ENCODE measurements at regions not wholly inside any gene's neighbourhood (a gene's known extent, or its start where the extent isn't known, plus 50 kb on each side); places are given as distances from the start of the nearest gene placed in this dataset.

DNA sequence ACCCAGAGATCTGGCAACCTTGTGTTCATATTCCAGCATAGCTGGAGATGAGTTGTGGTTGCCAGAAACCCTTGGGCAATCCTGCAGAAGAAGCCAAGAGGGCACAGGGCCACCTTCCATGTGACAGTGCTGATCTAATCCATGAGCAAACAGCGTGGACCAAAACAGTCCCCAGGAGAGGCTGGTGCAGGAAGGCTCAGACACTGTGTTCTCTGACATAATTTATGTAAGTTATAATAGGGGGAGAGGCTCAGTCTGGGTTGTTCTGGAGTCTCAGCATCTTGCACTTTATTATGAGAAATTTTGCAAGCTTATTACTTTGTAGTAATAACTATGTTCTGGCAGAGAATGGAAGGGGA lies 273.9 kb downstream of the HAPSTR1 start:
- intact Hi-C loops (cut with DNase I, micrococcal nuclease): no loop called here
- peaks cover 8% of the 10 kb centered on the region for H3K27me3 Mint-ChIP-seq
- CTCF ChIA-PET: no interaction called here
- H3K9me3 Mint-ChIP-seq (ENCODE audit: low read depth): peaks cover 4% of the 10 kb centered on the region
- H3K4me3 Mint-ChIP-seq: no peak overlapping the region
- no peak overlapping the region for H3K27ac Mint-ChIP-seq
- ATAC-seq (no peak), DNase-seq (no peak)
- no peaks in the 10 kb centered on the region for H3K4me1 Mint-ChIP-seq
- POLR2A ChIA-PET: no interaction called here
- H3K36me3 Mint-ChIP-seq (ENCODE audit: low read depth): no peaks in the 10 kb centered on the region

DNA sequence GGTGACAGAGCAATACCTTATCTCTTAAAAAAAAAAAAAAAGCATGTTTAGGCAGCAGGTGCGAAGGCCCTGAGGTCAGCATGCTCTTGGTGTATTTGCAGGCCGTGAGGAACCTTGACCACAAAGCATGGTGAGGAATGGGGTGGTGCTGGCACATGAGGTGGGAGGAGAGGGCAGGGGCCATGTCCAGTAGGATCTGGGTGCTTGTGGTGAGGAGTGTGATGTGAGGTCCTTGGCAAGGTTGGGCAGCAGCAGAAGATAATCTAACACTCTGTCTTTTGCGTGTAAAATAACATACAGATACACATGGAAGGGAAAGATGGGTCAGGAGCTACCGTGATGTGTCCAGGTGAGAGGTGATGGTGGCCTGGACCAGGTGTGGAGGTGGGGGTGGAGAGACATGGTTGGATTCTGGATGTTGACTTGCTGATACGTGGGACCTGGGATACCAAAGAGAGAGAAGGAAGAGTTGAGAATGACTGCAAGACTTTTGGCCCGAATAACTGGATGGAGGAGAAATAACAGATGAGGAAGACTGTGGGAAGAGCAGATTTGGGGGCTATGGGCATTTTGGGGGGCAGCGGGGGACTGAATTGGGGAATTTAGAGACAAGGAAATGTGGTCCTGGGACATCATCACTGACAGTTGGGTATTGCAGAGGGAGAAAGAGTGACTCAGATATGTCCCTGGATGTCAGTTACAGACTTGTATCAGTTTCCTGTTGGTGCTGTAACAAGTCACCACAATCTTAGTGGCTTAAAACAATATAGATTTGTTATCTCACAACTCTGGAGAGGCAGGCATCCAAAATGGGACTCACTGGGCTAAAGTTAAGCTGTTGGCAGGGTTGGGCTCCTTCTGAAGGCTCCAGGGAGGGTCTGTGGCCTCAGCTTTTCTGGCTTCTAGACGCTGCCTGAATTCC lies 274.9 kb downstream of the HAPSTR1 start:
- DNase-seq: no peak

GRCh38 chr16:9370061-9370491 lies 278.6 kb downstream of the HAPSTR1 start:
- ChIA-PET POLR2A (no interaction called here), CTCF (no interaction called here)
- no peak for ATAC-seq
- H3K36me3 Mint-ChIP-seq (ENCODE audit: low read depth): no peaks in the 10 kb centered on the region
- peaks cover 6% of the 10 kb centered on the region for H3K27me3 Mint-ChIP-seq
- no peaks in the 10 kb centered on the region for H3K9me3 Mint-ChIP-seq (ENCODE audit: low read depth)
- no peak overlapping the region for H3K4me3 Mint-ChIP-seq
- H3K4me1 Mint-ChIP-seq: no peaks in the 10 kb centered on the region
- intact Hi-C loops (cut with DNase I, micrococcal nuclease): no loop called here
- DNase-seq: no peak
- no peak overlapping the region for H3K27ac Mint-ChIP-seq

More for the DNA sequence above, 274.9 kb downstream of the HAPSTR1 start:
- Mint-ChIP-seq H3K4me3 (no peak overlapping the region), H3K9me3 (ENCODE audit: low read depth) (peaks cover 4% of the 10 kb centered on the region), H3K27me3 (peaks cover 8% of the 10 kb centered on the region), H3K27ac (no peak overlapping the region), H3K36me3 (ENCODE audit: low read depth) (no peaks in the 10 kb centered on the region), H3K4me1 (no peaks in the 10 kb centered on the region)
- CTCF ChIA-PET: no interaction called here
- ATAC-seq: no peak
- intact Hi-C loops (cut with DNase I, micrococcal nuclease): no loop called here
- POLR2A ChIA-PET: no interaction called here

DNA sequence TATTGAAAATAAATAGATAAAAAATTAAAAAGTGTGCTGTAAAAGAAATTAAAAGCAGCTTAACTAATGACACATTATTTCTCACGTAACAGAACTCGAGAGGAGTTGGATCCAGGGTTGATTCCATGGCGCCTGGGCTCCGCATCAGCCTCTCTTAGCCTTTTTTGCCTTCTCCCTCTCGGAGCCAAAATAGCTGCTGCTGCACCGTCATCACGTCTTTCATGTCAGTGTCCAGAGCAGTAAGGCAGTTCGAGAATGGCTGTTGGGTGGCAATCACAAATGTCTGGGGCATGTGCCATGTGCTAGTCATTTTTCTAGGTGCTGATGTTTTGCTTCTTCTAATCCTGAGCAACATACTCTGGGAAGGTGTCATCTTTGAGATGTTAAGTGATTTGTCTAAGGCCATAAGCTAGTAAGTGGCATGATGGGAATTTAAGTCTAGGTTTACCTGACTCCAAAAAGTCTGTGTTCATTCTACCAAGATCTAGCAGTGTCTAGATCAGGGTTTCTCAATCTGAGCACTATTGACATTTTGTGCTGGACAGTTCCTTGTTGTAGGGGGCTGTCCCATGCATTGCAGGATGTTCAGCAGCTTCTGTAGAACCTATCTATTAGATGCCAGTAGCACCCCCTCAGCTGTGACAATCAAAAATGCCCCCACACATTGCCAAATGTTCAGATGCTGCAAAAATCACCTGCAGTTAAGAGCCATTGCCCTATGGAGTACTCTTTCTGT lies 280.4 kb downstream of the HAPSTR1 start:
- ChIA-PET CTCF (no interaction called here), POLR2A (interaction anchor here (0.7 kb wide), 1 partner anchor 114 kb away, joined by 3 read pairs; no protein-coding TSS in a partner anchor)
- Mint-ChIP-seq H3K27ac (no peak overlapping the region), H3K4me3 (no peak overlapping the region), H3K36me3 (ENCODE audit: low read depth) (no peaks in the 10 kb centered on the region), H3K9me3 (ENCODE audit: low read depth) (no peaks in the 10 kb centered on the region), H3K4me1 (no peaks in the 10 kb centered on the region), H3K27me3 (peaks cover 3% of the 10 kb centered on the region)
- DNase-seq (no peak), ATAC-seq (no peak)
- intact Hi-C loops (cut with DNase I, micrococcal nuclease): no loop called here

DNA sequence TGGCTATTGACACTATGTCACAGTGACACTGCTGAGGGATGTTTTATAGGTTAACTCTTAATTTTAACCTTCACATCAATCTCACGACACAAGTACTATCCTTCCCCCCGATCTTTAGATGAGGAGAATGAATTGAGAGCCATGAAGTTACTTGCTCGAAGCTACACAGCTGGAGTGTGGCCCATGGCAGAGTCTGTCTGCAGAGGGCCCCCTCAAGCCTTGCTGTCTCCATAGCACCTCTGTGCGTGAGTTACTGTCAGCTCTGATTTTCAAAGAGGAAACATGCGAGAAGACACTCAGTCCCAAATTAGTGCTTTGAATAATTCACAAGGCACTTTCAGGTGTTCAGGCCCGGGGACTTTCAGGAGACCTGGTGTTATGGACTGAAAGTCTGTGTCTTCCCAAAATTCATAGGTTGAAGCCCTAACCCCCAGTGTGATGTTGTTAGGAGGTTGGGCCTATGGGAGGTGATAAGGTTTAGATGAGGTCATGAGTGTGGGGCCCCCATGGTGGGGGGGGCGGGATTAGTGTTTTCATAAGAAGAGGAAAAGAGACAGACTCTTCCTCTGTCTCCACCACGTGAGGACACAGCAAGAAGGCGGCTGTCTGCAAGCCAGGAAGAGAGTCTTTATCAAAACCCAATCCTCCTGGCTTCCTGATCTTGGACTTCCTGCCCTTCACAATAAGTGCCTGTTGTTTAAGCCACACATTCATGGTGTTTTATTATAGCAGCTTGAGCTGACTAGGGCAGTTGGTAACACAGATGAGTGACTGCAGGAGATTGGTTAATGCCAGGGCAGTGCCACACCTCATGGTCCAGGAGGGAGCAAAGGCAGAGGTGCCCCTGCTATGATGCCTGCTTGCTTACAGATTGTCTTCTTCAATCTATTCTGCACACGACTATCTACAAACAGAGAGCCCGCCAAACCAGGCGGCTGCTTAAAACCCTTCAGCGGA lies 281.8 kb downstream of the HAPSTR1 start:
- POLR2A ChIA-PET: no interaction called here
- CTCF ChIA-PET: no interaction called here
- no peaks in the 10 kb centered on the region for H3K4me1 Mint-ChIP-seq
- DNase-seq (no peak), ATAC-seq (no peak)
- H3K27me3 Mint-ChIP-seq: peaks cover 3% of the 10 kb centered on the region
- no peak overlapping the region for H3K4me3 Mint-ChIP-seq
- no peaks in the 10 kb centered on the region for H3K36me3 Mint-ChIP-seq (ENCODE audit: low read depth)
- no peaks in the 10 kb centered on the region for H3K9me3 Mint-ChIP-seq (ENCODE audit: low read depth)
- H3K27ac Mint-ChIP-seq: no peak overlapping the region
- intact Hi-C loops (cut with DNase I, micrococcal nuclease): no loop called here

DNA sequence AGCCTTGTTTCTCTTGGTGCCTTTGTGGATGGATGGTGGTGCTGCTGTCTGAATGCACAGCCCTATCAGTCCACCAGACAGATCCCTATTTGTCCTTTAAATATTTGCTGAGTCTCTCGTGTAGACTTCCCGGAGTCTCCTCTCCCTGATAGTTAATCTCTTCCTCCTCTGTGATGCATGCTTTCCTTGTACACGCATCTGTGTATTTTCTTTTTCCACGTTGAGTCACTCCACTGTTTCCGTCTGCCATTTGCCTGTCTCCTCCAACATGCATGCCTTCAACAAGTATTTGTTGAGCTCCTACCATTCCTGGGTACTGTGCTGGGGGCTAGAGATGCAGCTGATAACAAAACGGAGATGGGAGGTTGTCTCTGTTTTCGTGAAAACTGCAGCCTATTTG lies 282.6 kb downstream of the HAPSTR1 start:
- Mint-ChIP-seq H3K4me1 (no peaks in the 10 kb centered on the region), H3K9me3 (ENCODE audit: low read depth) (no peaks in the 10 kb centered on the region), H3K27me3 (peaks cover 5% of the 10 kb centered on the region), H3K27ac (no peak overlapping the region), H3K36me3 (ENCODE audit: low read depth) (no peaks in the 10 kb centered on the region), H3K4me3 (no peak overlapping the region)
- no peak for ATAC-seq
- ChIA-PET CTCF (interaction anchor here (0.7 kb wide), 1 partner anchor 705 kb away, joined by 4 read pairs; no protein-coding TSS in a partner anchor), POLR2A (no interaction called here)
- intact Hi-C loops (cut with DNase I, micrococcal nuclease): no loop called here
- no peak for DNase-seq

- Mint-ChIP-seq H3K27me3 (peaks cover 8% of the 10 kb centered on the region), H3K9me3 (ENCODE audit: low read depth) (peaks cover 3% of the 10 kb centered on the region), H3K4me3 (no peak overlapping the region), H3K4me1 (no peaks in the 10 kb centered on the region), H3K36me3 (ENCODE audit: low read depth) (no peaks in the 10 kb centered on the region), H3K27ac (no peak overlapping the region)
- ChIA-PET CTCF (no interaction called here), POLR2A (no interaction called here)
- intact Hi-C loops (cut with DNase I, micrococcal nuclease): no loop called here
- DNase-seq: no peak
- no peak for ATAC-seq
These were observed 287.4 kb downstream of the HAPSTR1 start for GRCh38 chr16:9378876-9379275.

GRCh38 chr16:9380221-9380620 lies 288.8 kb downstream of the HAPSTR1 start:
- intact Hi-C loops (cut with DNase I, micrococcal nuclease): no loop called here
- POLR2A ChIA-PET: no interaction called here
- Mint-ChIP-seq H3K4me1 (no peaks in the 10 kb centered on the region), H3K27ac (no peak overlapping the region), H3K36me3 (ENCODE audit: low read depth) (no peaks in the 10 kb centered on the region), H3K27me3 (peaks cover 8% of the 10 kb centered on the region), H3K9me3 (ENCODE audit: low read depth) (peaks cover 3% of the 10 kb centered on the region), H3K4me3 (no peak overlapping the region)
- DNase-seq: no peak
- CTCF ChIA-PET: no interaction called here
- ATAC-seq: no peak

DNA sequence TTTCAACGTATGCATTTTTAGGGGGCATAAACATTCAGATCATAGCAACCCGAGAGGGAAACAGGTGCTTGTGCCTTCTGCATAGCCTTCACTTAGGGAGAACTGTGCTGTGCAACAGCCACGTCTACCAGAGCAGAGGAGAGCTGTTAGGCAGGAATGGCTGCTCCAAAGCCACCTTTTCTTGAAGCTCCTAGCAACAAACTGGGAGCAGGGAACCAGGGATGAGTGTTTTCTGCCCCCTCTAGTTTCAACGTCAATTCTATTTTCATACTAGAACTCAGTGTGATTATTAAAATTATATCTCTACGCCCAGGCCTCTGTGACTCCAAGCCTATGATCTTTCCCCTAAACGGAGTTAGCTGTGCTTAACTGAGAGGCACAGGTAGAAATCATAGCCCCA lies 290.0 kb downstream of the HAPSTR1 start:
- Mint-ChIP-seq H3K36me3 (ENCODE audit: low read depth) (no peaks in the 10 kb centered on the region), H3K9me3 (ENCODE audit: low read depth) (peaks cover 3% of the 10 kb centered on the region), H3K4me3 (no peak overlapping the region), H3K27ac (no peak overlapping the region), H3K4me1 (no peaks in the 10 kb centered on the region), H3K27me3 (peaks cover 8% of the 10 kb centered on the region)
- ChIA-PET POLR2A (no interaction called here), CTCF (no interaction called here)
- ATAC-seq (no peak), DNase-seq (no peak)
- intact Hi-C loops (cut with DNase I, micrococcal nuclease): no loop called here

DNA sequence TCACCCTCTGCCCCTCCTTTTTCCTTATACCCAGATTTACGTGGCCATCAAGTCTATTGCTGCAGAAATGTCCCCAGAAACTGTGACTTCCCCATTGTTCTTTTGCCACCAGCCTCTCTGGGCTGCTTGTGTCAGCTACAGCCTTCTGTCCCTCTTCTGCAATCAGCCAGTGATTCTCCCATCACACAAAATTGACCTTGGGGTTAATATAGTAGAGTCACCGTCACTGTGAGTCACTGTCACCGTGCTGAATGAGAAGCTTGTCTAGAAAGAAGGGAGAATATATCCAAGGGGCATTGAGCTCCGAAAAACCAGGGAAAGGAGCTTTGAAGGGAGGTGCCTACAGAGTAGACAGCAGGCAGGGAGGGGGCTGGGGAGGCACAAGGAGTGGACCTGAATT lies 290.5 kb downstream of the HAPSTR1 start:
- no peak overlapping the region for H3K4me3 Mint-ChIP-seq
- peaks cover 8% of the 10 kb centered on the region for H3K27me3 Mint-ChIP-seq
- ChIA-PET POLR2A (no interaction called here), CTCF (no interaction called here)
- DNase-seq: no peak
- no peaks in the 10 kb centered on the region for H3K4me1 Mint-ChIP-seq
- no peak overlapping the region for H3K27ac Mint-ChIP-seq
- ATAC-seq: no peak
- peaks cover 3% of the 10 kb centered on the region for H3K9me3 Mint-ChIP-seq (ENCODE audit: low read depth)
- H3K36me3 Mint-ChIP-seq (ENCODE audit: low read depth): no peaks in the 10 kb centered on the region
- intact Hi-C loops (cut with DNase I, micrococcal nuclease): no loop called here

- intact Hi-C loops (cut with DNase I, micrococcal nuclease): no loop called here
- POLR2A ChIA-PET: no interaction called here
These were observed 291.8 kb downstream of the HAPSTR1 start for GRCh38 chr16:9383281-9383680.

More at GRCh38 chr16:9383281-9383680, 291.8 kb downstream of the HAPSTR1 start:
- H3K4me1 Mint-ChIP-seq: no peaks in the 10 kb centered on the region
- no peak overlapping the region for H3K4me3 Mint-ChIP-seq
- DNase-seq (no peak), ATAC-seq (no peak)
- peaks cover 6% of the 10 kb centered on the region for H3K27me3 Mint-ChIP-seq
- CTCF ChIA-PET: no interaction called here
- peaks cover 5% of the 10 kb centered on the region for H3K9me3 Mint-ChIP-seq (ENCODE audit: low read depth)
- H3K27ac Mint-ChIP-seq: no peak overlapping the region
- H3K36me3 Mint-ChIP-seq (ENCODE audit: low read depth): no peaks in the 10 kb centered on the region

Data from activated CD4-positive, alpha-beta T cell treated with anti-CD3 and anti-CD28 coated beads for 36 hours (primary cell).